GM23338 (cell line): ENCODE measurements at regions not wholly inside any gene's neighbourhood (a gene's known extent, or its start where the extent isn't known, plus 50 kb on each side); places are given as distances from the start of the nearest gene placed in this dataset.

Experiments
- ATAC-seq: fragments of 200-7000 bp; cut with Tn5 transposase; 3 replicates; pipeline ENCODE4 v1.9.1; 2020
- DNase-seq: peaks from one replicate; pipeline ENCODE4 v3.0.0-alpha.2; 2015; ENCODE audit warnings: low spot score
- H2AFZ ChIP-seq: fragments of 200-600 bp; sonication (generic); 2 replicates; pipeline ENCODE4 v1.8.0; 2016; ENCODE audit warnings: antibody characterized with exemption, mild to moderate bottlenecking, moderate library complexity
- H3F3A ChIP-seq: fragments of 200-600 bp; sonication (generic); replicated peaks from 2 replicates; pipeline ENCODE4 v1.8.0; 2017; ENCODE audit warnings: antibody characterized with exemption, mixed run types, low read depth
- H3K27ac ChIP-seq: fragments of 200-600 bp; sonication (generic); 2 replicates; pipeline ENCODE4 v1.6.1; 2016; ENCODE audit warnings: low read depth
- H3K27me3 ChIP-seq: fragments of 200-600 bp; sonication (generic); 2 replicates; pipeline ENCODE4 v1.8.0; 2016; ENCODE audit warnings: mild to moderate bottlenecking, mixed run types, moderate library complexity; ENCODE audit not compliant: insufficient read depth
- H3K36me3 ChIP-seq: fragments of 200-600 bp; sonication (generic); 2 replicates; pipeline ENCODE4 v1.8.0; 2016; ENCODE audit warnings: mild to moderate bottlenecking; ENCODE audit not compliant: insufficient read depth
- H3K4me1 ChIP-seq: fragments of 200-600 bp; sonication (generic); 2 replicates; pipeline ENCODE4 v1.8.0; 2016; ENCODE audit warnings: mild to moderate bottlenecking, moderate library complexity; ENCODE audit not compliant: insufficient read depth
- H3K4me2 ChIP-seq: fragments of 200-600 bp; sonication (generic); 2 replicates; pipeline ENCODE4 v1.7.1; 2017; ENCODE audit warnings: mixed run types
- H3K4me3 ChIP-seq: fragments of 200-600 bp; sonication (generic); 2 replicates; pipeline ENCODE4 v1.6.1; 2016; ENCODE audit warnings: mixed run types
- H3K79me2 ChIP-seq: fragments of 200-600 bp; sonication (generic); replicated peaks from 2 replicates; pipeline ENCODE4 v1.8.0; 2017; ENCODE audit warnings: mild to moderate bottlenecking; ENCODE audit not compliant: insufficient read depth
- H3K9me2 ChIP-seq: fragments of 200-600 bp; sonication (generic); 2 replicates; pipeline ENCODE4 v1.8.0; 2017; ENCODE audit not compliant: insufficient read depth
- H4K20me1 ChIP-seq: fragments of 200-600 bp; sonication (generic); replicated peaks from 2 replicates; pipeline ENCODE4 v1.8.0; 2017; ENCODE audit warnings: mild to moderate bottlenecking; ENCODE audit not compliant: insufficient read depth
- H3K27ac Mint-ChIP-seq: 2 replicates; pipeline ENCODE4 v1.8.0; 2020; ENCODE audit warnings: inconsistent platforms, mild to moderate bottlenecking, moderate library complexity, mixed read lengths
- H3K27me3 Mint-ChIP-seq: 3 replicates; pipeline ENCODE4 v1.8.0; 2022; ENCODE audit warnings: low read depth, mild to moderate bottlenecking, moderate library complexity, mixed read lengths, inconsistent platforms; ENCODE audit not compliant: insufficient read depth, poor library complexity
- H3K36me3 Mint-ChIP-seq: 3 replicates; pipeline ENCODE4 v1.8.0; 2021; ENCODE audit warnings: low read depth, mild to moderate bottlenecking, inconsistent platforms, moderate library complexity, mixed read lengths
- H3K4me1 Mint-ChIP-seq: 3 replicates; pipeline ENCODE4 v1.8.0; 2020; ENCODE audit warnings: mild to moderate bottlenecking, inconsistent platforms, mixed read lengths
- H3K4me3 Mint-ChIP-seq: 3 replicates; pipeline ENCODE4 v1.8.0; 2021; ENCODE audit warnings: moderate library complexity, mild to moderate bottlenecking, inconsistent platforms, mixed read lengths
- H3K9me3 Mint-ChIP-seq: 3 replicates; pipeline ENCODE4 v1.8.0; 2020; ENCODE audit warnings: moderate library complexity, mild to moderate bottlenecking, inconsistent platforms, mixed read lengths
- CREB1 ChIP-seq: fragments of 250-450 bp; sonication (Bioruptor Pico); IDR thresholded peaks from 2 replicates; pipeline ENCODE4 v1.5.0; 2020; ENCODE audit warnings: low read depth, mild to moderate bottlenecking, moderate library complexity
- EZH2phosphoT487 ChIP-seq: fragments of 200-600 bp; sonication (generic); IDR thresholded peaks from one replicate; pipeline ENCODE4 v1.8.1; 2018; ENCODE audit warnings: antibody characterized with exemption; ENCODE audit not compliant: unreplicated experiment
- POLR2AphosphoS5 ChIP-seq: IDR thresholded peaks from 2 replicates; pipeline ENCODE4 v1.6.1; 2016; ENCODE audit warnings: antibody characterized with exemption, low read depth
- ZNF114 ChIP-seq: fragments of 250-450 bp; sonication (Bioruptor Pico); IDR thresholded peaks from 2 replicates; pipeline ENCODE4 v1.5.0; 2020; ENCODE audit warnings: mild to moderate bottlenecking, moderate library complexity
- ZNF331 ChIP-seq: fragments of 250-450 bp; sonication (Bioruptor Pico); IDR thresholded peaks from 2 replicates; pipeline ENCODE4 v1.5.0; 2020; ENCODE audit warnings: low read depth, mild to moderate bottlenecking, moderate library complexity
- TF ChIP-seq, protein P1 (sequence below), 2 experiments: fragments of 200-600 bp in 1 of 2; sonication (generic) in 1 of 2; conservative IDR thresholded peaks; 2 replicates each; pipeline versions ENCODE4 v1.5.1 to v1.6.1; 2016 to 2017; ENCODE audit warnings: antibody characterized with exemption in 2 of 2, low read depth in 2 of 2, mild to moderate bottlenecking in 2 of 2, moderate library complexity in 1 of 2
- TF ChIP-seq, protein P2 (sequence below): IDR thresholded peaks from one replicate; pipeline ENCODE4 v1.6.1; 2018; ENCODE audit warnings: antibody characterized with exemption; ENCODE audit not compliant: unreplicated experiment
- TF ChIP-seq, protein P3 (sequence below): IDR thresholded peaks from 2 replicates; pipeline ENCODE4 v1.6.1; 2016; ENCODE audit warnings: antibody characterized with exemption

DNA sequence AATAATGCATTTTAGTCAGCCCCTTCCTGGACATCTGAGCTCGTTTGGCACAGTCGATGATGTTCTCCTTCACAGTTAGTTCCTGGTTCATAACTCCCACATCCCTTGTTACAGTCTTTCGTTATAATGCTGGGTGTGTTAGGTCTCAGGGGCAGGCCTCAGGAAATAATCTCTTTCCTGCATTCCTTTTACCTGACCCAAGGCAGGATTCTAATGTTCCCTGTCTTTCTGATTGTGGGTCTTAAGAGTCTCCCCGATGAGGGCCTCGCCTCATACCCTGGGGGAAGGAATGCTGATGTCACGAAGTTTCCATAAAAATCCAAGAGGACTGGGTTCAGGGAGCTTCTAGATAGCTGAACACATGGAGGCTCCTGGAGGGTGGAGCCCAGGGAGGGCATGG, 104.0 kb upstream of the CARMIL1 start (continued):
- TF ChIP-seq EZH2phosphoT487: no peak
- no peak for TF ChIP-seq CREB1 (CRISPR knock-in tag)

DNA sequence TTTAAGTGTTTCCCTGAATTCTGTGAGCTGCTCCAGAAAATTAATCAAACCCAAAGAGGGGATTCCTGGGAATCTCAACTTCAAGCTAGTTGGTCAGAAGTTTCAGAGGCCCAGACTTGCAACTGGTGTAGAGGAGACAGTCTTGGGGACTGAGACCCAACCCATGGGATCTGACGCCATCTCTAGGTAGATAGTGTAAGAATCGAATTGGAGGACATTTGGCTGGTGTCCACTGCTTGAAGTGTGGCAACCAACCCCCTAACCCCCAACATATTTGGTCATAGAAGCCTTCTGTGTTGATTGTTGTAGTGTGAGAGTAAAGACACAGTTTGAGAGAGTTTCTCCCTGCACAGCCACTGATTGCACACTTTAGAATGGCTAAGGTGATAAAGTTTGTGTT, 103.5 kb upstream of the CARMIL1 start:
- Histone ChIP-seq H3K27ac (no peak overlapping the region), H2AFZ (0 out of 2 replicates have a peak overlapping the region, but pooled peaks have one; percentile 66), H3F3A (no peaks in the 10 kb centered on the region), H3K9me2 (0 out of 2 replicates have a peak, but pooled peaks cover 4% of the 10 kb centered on the region), H3K4me1 (no peaks in the 10 kb centered on the region), H3K4me3 (no peak overlapping the region), H3K79me2 (no peaks in the 10 kb centered on the region), H4K20me1 (no peaks in the 10 kb centered on the region), H3K4me2 (no peak overlapping the region), H3K27me3 (no peaks in the 10 kb centered on the region), H3K36me3 (no peaks in the 10 kb centered on the region)
- Mint-ChIP-seq H3K36me3 (no peaks in the 10 kb centered on the region), H3K4me1 (peaks cover 3% of the 10 kb centered on the region; the same call in 1 of the 3 replicates), H3K4me3 (no peak overlapping the region), H3K27ac (no peak overlapping the region), H3K27me3 (no peaks in the 10 kb centered on the region), H3K9me3 (no peaks in the 10 kb centered on the region)
- ATAC-seq (peak; percentile 42; the same call in 1 of the 3 replicates), DNase-seq (no peak)
- TF ChIP-seq ZNF114: no peak
- TF ChIP-seq, protein P1, sequence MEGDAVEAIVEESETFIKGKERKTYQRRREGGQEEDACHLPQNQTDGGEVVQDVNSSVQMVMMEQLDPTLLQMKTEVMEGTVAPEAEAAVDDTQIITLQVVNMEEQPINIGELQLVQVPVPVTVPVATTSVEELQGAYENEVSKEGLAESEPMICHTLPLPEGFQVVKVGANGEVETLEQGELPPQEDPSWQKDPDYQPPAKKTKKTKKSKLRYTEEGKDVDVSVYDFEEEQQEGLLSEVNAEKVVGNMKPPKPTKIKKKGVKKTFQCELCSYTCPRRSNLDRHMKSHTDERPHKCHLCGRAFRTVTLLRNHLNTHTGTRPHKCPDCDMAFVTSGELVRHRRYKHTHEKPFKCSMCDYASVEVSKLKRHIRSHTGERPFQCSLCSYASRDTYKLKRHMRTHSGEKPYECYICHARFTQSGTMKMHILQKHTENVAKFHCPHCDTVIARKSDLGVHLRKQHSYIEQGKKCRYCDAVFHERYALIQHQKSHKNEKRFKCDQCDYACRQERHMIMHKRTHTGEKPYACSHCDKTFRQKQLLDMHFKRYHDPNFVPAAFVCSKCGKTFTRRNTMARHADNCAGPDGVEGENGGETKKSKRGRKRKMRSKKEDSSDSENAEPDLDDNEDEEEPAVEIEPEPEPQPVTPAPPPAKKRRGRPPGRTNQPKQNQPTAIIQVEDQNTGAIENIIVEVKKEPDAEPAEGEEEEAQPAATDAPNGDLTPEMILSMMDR (conservative IDR thresholded peaks at IDR 0.05; ENCODE audit: low read depth in 2 of 2): peak; percentile 15 to 66; a peak in 2 of 4 replicates
- TF ChIP-seq, protein P2, sequence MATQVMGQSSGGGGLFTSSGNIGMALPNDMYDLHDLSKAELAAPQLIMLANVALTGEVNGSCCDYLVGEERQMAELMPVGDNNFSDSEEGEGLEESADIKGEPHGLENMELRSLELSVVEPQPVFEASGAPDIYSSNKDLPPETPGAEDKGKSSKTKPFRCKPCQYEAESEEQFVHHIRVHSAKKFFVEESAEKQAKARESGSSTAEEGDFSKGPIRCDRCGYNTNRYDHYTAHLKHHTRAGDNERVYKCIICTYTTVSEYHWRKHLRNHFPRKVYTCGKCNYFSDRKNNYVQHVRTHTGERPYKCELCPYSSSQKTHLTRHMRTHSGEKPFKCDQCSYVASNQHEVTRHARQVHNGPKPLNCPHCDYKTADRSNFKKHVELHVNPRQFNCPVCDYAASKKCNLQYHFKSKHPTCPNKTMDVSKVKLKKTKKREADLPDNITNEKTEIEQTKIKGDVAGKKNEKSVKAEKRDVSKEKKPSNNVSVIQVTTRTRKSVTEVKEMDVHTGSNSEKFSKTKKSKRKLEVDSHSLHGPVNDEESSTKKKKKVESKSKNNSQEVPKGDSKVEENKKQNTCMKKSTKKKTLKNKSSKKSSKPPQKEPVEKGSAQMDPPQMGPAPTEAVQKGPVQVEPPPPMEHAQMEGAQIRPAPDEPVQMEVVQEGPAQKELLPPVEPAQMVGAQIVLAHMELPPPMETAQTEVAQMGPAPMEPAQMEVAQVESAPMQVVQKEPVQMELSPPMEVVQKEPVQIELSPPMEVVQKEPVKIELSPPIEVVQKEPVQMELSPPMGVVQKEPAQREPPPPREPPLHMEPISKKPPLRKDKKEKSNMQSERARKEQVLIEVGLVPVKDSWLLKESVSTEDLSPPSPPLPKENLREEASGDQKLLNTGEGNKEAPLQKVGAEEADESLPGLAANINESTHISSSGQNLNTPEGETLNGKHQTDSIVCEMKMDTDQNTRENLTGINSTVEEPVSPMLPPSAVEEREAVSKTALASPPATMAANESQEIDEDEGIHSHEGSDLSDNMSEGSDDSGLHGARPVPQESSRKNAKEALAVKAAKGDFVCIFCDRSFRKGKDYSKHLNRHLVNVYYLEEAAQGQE: no peak

DNA sequence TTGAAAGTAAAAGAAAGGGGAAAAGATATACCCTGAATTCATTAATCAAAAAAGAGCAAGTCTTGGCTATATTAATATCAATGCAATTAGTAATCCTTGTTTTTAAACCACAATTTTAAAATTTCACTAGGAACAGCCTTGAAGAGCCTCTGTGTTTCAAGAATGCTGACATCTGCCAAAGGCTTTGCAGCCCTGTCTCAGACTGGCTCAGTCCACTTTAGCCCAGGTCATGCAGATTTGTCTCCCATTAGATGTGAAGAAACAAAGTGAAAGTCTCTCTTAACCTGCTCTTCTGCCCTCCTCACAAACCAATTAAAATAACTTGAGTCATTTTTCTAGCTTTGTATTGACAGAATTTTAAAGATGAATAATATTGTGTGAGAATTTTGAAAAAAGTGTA, 102.7 kb upstream of the CARMIL1 start:
- H3K36me3 Mint-ChIP-seq: no peaks in the 10 kb centered on the region
- Histone ChIP-seq H3K4me1 (no peaks in the 10 kb centered on the region), H3K79me2 (no peaks in the 10 kb centered on the region), H3K4me3 (no peak overlapping the region), H3K27me3 (no peaks in the 10 kb centered on the region), H3K36me3 (no peaks in the 10 kb centered on the region), H4K20me1 (no peaks in the 10 kb centered on the region), H3K9me2 (no peaks in the 10 kb centered on the region), H3K27ac (no peak overlapping the region), H3F3A (no peaks in the 10 kb centered on the region), H2AFZ (no peak overlapping the region), H3K4me2 (no peak overlapping the region)
- H3K9me3 Mint-ChIP-seq: no peaks in the 10 kb centered on the region
- no peak overlapping the region for H3K27ac Mint-ChIP-seq
- H3K4me3 Mint-ChIP-seq: no peak overlapping the region
- TF ChIP-seq CREB1 (CRISPR knock-in tag) (no peak), ZNF331 (CRISPR knock-in tag) (no peak), POLR2AphosphoS5 (no peak), ZNF114 (no peak)
- TF ChIP-seq, protein P3, sequence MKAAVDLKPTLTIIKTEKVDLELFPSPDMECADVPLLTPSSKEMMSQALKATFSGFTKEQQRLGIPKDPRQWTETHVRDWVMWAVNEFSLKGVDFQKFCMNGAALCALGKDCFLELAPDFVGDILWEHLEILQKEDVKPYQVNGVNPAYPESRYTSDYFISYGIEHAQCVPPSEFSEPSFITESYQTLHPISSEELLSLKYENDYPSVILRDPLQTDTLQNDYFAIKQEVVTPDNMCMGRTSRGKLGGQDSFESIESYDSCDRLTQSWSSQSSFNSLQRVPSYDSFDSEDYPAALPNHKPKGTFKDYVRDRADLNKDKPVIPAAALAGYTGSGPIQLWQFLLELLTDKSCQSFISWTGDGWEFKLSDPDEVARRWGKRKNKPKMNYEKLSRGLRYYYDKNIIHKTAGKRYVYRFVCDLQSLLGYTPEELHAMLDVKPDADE: no peak
- TF ChIP-seq, protein P1 (conservative IDR thresholded peaks at IDR 0.05; ENCODE audit: low read depth in 2 of 2): no peak
- DNase-seq (no peak), ATAC-seq (no peak)
- peaks cover 3% of the 10 kb centered on the region; the same call in 1 of the 3 replicates for H3K4me1 Mint-ChIP-seq
- H3K27me3 Mint-ChIP-seq: no peaks in the 10 kb centered on the region
